Inflammatory macrophage treated with lipopolysaccharide for 1 hour (primary cell): ENCODE measurements at regions not wholly inside any gene's neighbourhood (a gene's known extent, or its start where the extent isn't known, plus 50 kb on each side); places are given as distances from the start of the nearest gene placed in this dataset.
"Not testable (repeated sequence)": the region's sequence is repeated elsewhere in the genome, so short reads cannot be mapped to it uniquely, and the experiment has no call there.

Experiments
- DNase-seq, 2 donors: peaks; one replicate each; pipeline ENCODE4 v3.0.0-alpha.2; 2020 to 2022

GRCh38 chr2:241984658-241985057, 115.1 kb downstream of the RTP5 start:
- DNase-seq: no peak

- not testable (repeated sequence) for DNase-seq
These were observed 115.8 kb downstream of the RTP5 start for GRCh38 chr2:241985161-241985985.

- DNase-seq: no peak
These were observed 116.4 kb downstream of the RTP5 start for GRCh38 chr2:241985986-241986329.

- no peak for DNase-seq
These were observed 117.5 kb downstream of the RTP5 start for GRCh38 chr2:241986836-241987641.

- no peak for DNase-seq
These were observed 118.2 kb downstream of the RTP5 start for GRCh38 chr2:241987726-241988125.

GRCh38 chr2:241988146-241988545, 118.6 kb downstream of the RTP5 start:
- no peak for DNase-seq

GRCh38 chr2:241989074-241989473, 119.5 kb downstream of the RTP5 start:
- DNase-seq: no peak

GRCh38 chr2:241990466-241990865, 120.9 kb downstream of the RTP5 start:
- DNase-seq: no peak

- DNase-seq: no peak
These were observed 121.8 kb downstream of the RTP5 start for GRCh38 chr2:241991299-241991698.

- no peak for DNase-seq
These were observed 123.2 kb downstream of the RTP5 start for GRCh38 chr2:241992753-241993152.

- DNase-seq: no peak
These were observed 124.0 kb downstream of the RTP5 start for GRCh38 chr2:241993386-241994005.

- no peak for DNase-seq
These were observed 124.6 kb downstream of the RTP5 start for GRCh38 chr2:241994086-241994485.

- DNase-seq: no peak
These were observed 125.2 kb downstream of the RTP5 start for GRCh38 chr2:241994556-241995213.

- DNase-seq: no peak
These were observed 126.6 kb downstream of the RTP5 start for GRCh38 chr2:241996100-241996499.

GRCh38 chr2:241997017-241997416, 127.5 kb downstream of the RTP5 start:
- no peak for DNase-seq

GRCh38 chr2:241999184-241999583, 129.7 kb downstream of the RTP5 start:
- DNase-seq: no peak

GRCh38 chr2:242001853-242002252, 132.3 kb downstream of the RTP5 start:
- DNase-seq: no peak

- no peak for DNase-seq
These were observed 133.4 kb downstream of the RTP5 start for GRCh38 chr2:242002944-242003343.

- no peak for DNase-seq
These were observed 134.8 kb downstream of the RTP5 start for GRCh38 chr2:242004223-242004901.

GRCh38 chr2:242004902-242005230, 135.3 kb downstream of the RTP5 start:
- DNase-seq: no peak

- not testable (repeated sequence) for DNase-seq
These were observed 136.6 kb downstream of the RTP5 start for GRCh38 chr2:242006091-242006634.

- not testable (repeated sequence) for DNase-seq
These were observed 139.4 kb downstream of the RTP5 start for GRCh38 chr2:242008908-242009307.
